Activated B cell treated with CpG ODN at 0.5 μM for 24 hours (primary cell): ENCODE measurements at regions not wholly inside any gene's neighbourhood (a gene's known extent, or its start where the extent isn't known, plus 50 kb on each side); places are given as distances from the start of the nearest gene placed in this dataset.

ENCODE experiments used
- ATAC-seq: fragments of 200-7000 bp; cut with Tn5 transposase; one replicate; pipeline ENCODE4 v1.10.0; 2021; ENCODE audit warnings: low read depth, mild to moderate bottlenecking, moderate library complexity
- CTCF ChIA-PET: fragments of 350-600 bp; sonication (Branson Sonifier 250); formaldehyde crosslinking; loops from one replicate; lab custom pipeline; 2021; ENCODE audit warnings: antibody characterized with exemption; lab: Charles Lee
- POLR2A ChIA-PET: fragments of 350-600 bp; sonication (Branson Sonifier 250); formaldehyde crosslinking; loops from one replicate; lab custom pipeline; 2021; ENCODE audit warnings: antibody characterized with exemption; lab: Charles Lee
- DNase-seq: peaks from one replicate; pipeline ENCODE4 v3.0.0; 2022
- H3K27ac Mint-ChIP-seq: one replicate; pipeline ENCODE4 v1.8.0; 2020; ENCODE audit warnings: mixed read lengths
- H3K27me3 Mint-ChIP-seq: one replicate; pipeline ENCODE4 v1.8.0; 2021; ENCODE audit warnings: mixed read lengths
- H3K36me3 Mint-ChIP-seq: one replicate; pipeline ENCODE4 v1.8.0; 2021; ENCODE audit warnings: low read depth, mixed read lengths
- H3K4me1 Mint-ChIP-seq: one replicate; pipeline ENCODE4 v1.8.0; 2021; ENCODE audit warnings: mixed read lengths
- H3K4me3 Mint-ChIP-seq: one replicate; pipeline ENCODE4 v1.8.0; 2020; ENCODE audit warnings: mild to moderate bottlenecking, mixed read lengths
- H3K9me3 Mint-ChIP-seq: one replicate; pipeline ENCODE4 v1.8.0; 2020; ENCODE audit warnings: mixed read lengths
- CTCF ChIP-seq: fragments of 200-600 bp; IDR thresholded peaks from one replicate; pipeline ENCODE4 v1.8.0; 2022; ENCODE audit warnings: antibody characterized with exemption, mild to moderate bottlenecking
- intact Hi-C: fragments of 100-400 bp; cut with micrococcal nuclease; formaldehyde crosslinking; loops from one replicate; pipeline ENCODE4 v1.15.1; 2024

DNA sequence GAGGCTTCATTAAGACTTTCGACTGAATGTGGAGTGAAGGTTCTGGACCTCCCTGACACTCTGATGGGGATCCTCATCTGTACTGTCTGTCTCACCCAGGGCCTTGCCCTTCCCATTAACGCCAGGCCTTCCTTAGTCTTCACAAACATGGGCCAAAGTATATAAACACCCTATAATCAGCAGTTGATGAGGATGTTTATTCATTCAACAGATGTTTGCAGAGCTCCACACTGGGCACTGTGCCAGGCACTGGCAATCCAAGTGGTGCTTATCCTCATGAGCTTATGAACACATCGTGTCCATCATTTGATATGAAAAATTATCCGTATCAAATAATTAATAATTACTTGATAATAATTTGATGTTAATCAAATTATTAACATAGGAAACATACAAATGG is 454.4 kb downstream of the FUT8 start:
- Mint-ChIP-seq H3K4me1 (no peaks in the 10 kb centered on the region), H3K9me3 (no peaks in the 10 kb centered on the region), H3K4me3 (no peak overlapping the region), H3K27me3 (peaks cover 23% of the 10 kb centered on the region), H3K36me3 (no peaks in the 10 kb centered on the region), H3K27ac (no peak overlapping the region)
- ChIA-PET POLR2A (no interaction called here), CTCF (no interaction called here)
- DNase-seq: no peak
- no peak for TF ChIP-seq CTCF
- no peak for ATAC-seq
- intact Hi-C loops: no loop called here

DNA sequence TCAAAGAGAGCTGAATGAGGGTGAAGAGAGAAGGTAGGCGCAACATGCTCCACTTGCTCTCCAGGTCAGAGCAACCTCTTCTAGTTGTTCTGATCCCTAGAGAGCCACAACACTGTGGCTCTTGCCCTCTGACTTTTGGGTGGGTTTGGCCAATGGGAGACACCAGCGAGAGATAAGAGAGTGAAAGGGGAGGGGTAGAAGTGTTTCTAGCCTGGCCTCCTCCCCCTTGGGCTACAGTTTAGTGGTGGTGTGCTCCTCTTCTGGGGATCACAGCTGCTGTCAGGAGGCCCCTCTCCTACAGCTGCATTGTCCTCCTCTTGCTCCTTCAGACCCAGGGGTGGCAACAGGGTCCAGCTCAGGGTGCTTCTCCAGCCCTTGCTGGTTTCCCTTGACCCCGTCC is 454.8 kb downstream of the FUT8 start:
- Mint-ChIP-seq H3K4me3 (no peak overlapping the region), H3K27ac (no peak overlapping the region), H3K27me3 (peaks cover 23% of the 10 kb centered on the region), H3K9me3 (no peaks in the 10 kb centered on the region), H3K36me3 (no peaks in the 10 kb centered on the region), H3K4me1 (no peaks in the 10 kb centered on the region)
- ChIA-PET POLR2A (no interaction called here), CTCF (no interaction called here)
- DNase-seq (no peak), ATAC-seq (no peak)
- intact Hi-C loops: no loop called here
- TF ChIP-seq CTCF: no peak

- intact Hi-C loops: no loop called here
- no peak for DNase-seq
- POLR2A ChIA-PET: no interaction called here
- TF ChIP-seq CTCF: no peak
- CTCF ChIA-PET: no interaction called here
- H3K27ac Mint-ChIP-seq: no peak overlapping the region
- H3K9me3 Mint-ChIP-seq: no peaks in the 10 kb centered on the region
- H3K4me3 Mint-ChIP-seq: no peak overlapping the region
- ATAC-seq: no peak
- peaks cover 1% of the 10 kb centered on the region for H3K27me3 Mint-ChIP-seq
- H3K36me3 Mint-ChIP-seq: no peaks in the 10 kb centered on the region
- no peaks in the 10 kb centered on the region for H3K4me1 Mint-ChIP-seq
Observed at GRCh38 chr14:65872536-65872935, 460.0 kb downstream of the FUT8 start.

DNA sequence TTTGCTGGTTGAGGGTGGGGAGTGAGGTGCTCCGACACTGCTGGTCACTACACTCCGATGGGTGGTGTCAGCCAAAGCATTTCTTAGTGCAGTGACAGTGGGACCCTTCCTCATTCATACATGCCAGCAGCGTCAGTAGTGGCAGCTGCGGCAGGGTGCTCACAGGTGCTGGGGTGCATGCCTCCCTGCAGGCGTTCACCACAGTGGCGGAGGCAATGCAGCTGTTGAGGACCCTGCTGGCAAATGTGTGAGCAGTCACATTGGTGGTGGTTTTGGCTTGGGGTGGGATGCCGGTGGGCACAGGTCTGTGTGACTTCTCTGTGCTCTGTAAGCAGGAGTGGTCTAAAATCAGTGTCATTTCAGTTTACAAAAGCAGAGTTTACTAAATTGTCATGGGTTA is 464.6 kb downstream of the FUT8 start:
- ATAC-seq (no peak), DNase-seq (no peak)
- Mint-ChIP-seq H3K36me3 (no peaks in the 10 kb centered on the region), H3K4me3 (no peak overlapping the region), H3K9me3 (peaks cover 3% of the 10 kb centered on the region), H3K27ac (no peak overlapping the region), H3K27me3 (peaks cover 9% of the 10 kb centered on the region), H3K4me1 (no peaks in the 10 kb centered on the region)
- CTCF ChIA-PET: no interaction called here
- intact Hi-C loops: no loop called here
- TF ChIP-seq CTCF: no peak
- POLR2A ChIA-PET: no interaction called here

GRCh38 chr14:65877624-65878023 is 465.1 kb downstream of the FUT8 start:
- no peak overlapping the region for H3K27ac Mint-ChIP-seq
- peaks cover 9% of the 10 kb centered on the region for H3K27me3 Mint-ChIP-seq
- DNase-seq: no peak
- peaks cover 6% of the 10 kb centered on the region for H3K9me3 Mint-ChIP-seq
- ATAC-seq: no peak
- H3K4me1 Mint-ChIP-seq: no peaks in the 10 kb centered on the region
- TF ChIP-seq CTCF: no peak
- ChIA-PET CTCF (no interaction called here), POLR2A (no interaction called here)
- intact Hi-C loops: no loop called here
- H3K4me3 Mint-ChIP-seq: no peak overlapping the region
- no peaks in the 10 kb centered on the region for H3K36me3 Mint-ChIP-seq
